ENCODE measurements at regions not wholly inside any gene's neighbourhood (a gene's known extent, or its start where the extent isn't known, plus 50 kb on each side); places are given as distances from the start of the nearest gene placed in this dataset.

- Histone ChIP-seq H3K27ac (no peak overlapping the region), H3K27me3 (no peaks in the 10 kb centered on the region), H3K4me1 (no peaks in the 10 kb centered on the region), H3K9me3 (no peaks in the 10 kb centered on the region), H3K4me3 (no peak overlapping the region), H3K36me3 (no peaks in the 10 kb centered on the region)
- intact Hi-C loops (cut with DNase I; ENCODE audit: low total_unique reads) = no loop called here
- DNase-seq = no peak
- no peak for TF ChIP-seq POLR2A (IDR thresholded peaks at IDR 0.05)
- TF ChIP-seq, protein P1, sequence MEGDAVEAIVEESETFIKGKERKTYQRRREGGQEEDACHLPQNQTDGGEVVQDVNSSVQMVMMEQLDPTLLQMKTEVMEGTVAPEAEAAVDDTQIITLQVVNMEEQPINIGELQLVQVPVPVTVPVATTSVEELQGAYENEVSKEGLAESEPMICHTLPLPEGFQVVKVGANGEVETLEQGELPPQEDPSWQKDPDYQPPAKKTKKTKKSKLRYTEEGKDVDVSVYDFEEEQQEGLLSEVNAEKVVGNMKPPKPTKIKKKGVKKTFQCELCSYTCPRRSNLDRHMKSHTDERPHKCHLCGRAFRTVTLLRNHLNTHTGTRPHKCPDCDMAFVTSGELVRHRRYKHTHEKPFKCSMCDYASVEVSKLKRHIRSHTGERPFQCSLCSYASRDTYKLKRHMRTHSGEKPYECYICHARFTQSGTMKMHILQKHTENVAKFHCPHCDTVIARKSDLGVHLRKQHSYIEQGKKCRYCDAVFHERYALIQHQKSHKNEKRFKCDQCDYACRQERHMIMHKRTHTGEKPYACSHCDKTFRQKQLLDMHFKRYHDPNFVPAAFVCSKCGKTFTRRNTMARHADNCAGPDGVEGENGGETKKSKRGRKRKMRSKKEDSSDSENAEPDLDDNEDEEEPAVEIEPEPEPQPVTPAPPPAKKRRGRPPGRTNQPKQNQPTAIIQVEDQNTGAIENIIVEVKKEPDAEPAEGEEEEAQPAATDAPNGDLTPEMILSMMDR (IDR thresholded peaks at IDR 0.05) = no peak
Observed at GRCh38 chr7:153286763-153287162, 527.2 kb downstream of the ACTR3B start.

DNA sequence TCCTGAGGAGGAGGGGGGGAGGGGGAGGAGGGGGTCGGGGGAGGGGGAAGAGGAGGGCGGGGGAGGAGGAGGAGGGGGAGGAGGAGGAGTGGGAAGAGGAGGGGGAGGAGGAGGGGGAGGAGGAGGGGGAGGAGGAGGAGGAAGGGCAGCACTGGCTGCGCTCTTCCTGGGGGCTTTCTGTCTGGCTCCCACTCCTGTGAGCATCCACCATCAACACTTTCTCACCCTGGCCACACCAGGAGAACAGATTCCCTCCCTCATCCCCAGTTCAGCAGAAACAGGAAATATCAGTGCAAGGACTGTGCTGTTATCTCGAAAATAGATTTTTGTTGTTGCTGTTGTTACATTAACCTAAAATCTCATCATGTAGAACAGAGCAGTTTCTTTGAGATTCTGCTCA lies 530.5 kb downstream of the ACTR3B start:
- no peaks in the 10 kb centered on the region for H3K36me3 ChIP-seq
- no peaks in the 10 kb centered on the region for H3K4me1 ChIP-seq
- no peak overlapping the region for H3K27ac ChIP-seq
- no peak overlapping the region for H3K4me3 ChIP-seq
- intact Hi-C loops (cut with DNase I; ENCODE audit: low total_unique reads) = no loop called here
- no peak for DNase-seq
- H3K27me3 ChIP-seq = no peaks in the 10 kb centered on the region
- no peak for TF ChIP-seq POLR2A (IDR thresholded peaks at IDR 0.05)
- TF ChIP-seq, protein P1 (IDR thresholded peaks at IDR 0.05) = no peak
- H3K9me3 ChIP-seq = no peaks in the 10 kb centered on the region

GRCh38 chr7:153297141-153297540 lies 537.6 kb downstream of the ACTR3B start:
- no peaks in the 10 kb centered on the region for H3K4me1 ChIP-seq
- no peak for DNase-seq
- H3K27me3 ChIP-seq = no peaks in the 10 kb centered on the region
- no peaks in the 10 kb centered on the region for H3K9me3 ChIP-seq
- H3K36me3 ChIP-seq = no peaks in the 10 kb centered on the region
- intact Hi-C loops (cut with DNase I; ENCODE audit: low total_unique reads) = no loop called here
- no peak overlapping the region for H3K27ac ChIP-seq
- no peak overlapping the region for H3K4me3 ChIP-seq
- no peak for TF ChIP-seq POLR2A (IDR thresholded peaks at IDR 0.05)
- TF ChIP-seq, protein P1 (IDR thresholded peaks at IDR 0.05) = no peak

- Histone ChIP-seq H3K27me3 (no peaks in the 10 kb centered on the region), H3K4me3 (no peak overlapping the region), H3K36me3 (no peaks in the 10 kb centered on the region), H3K9me3 (no peaks in the 10 kb centered on the region), H3K4me1 (no peaks in the 10 kb centered on the region), H3K27ac (no peak overlapping the region)
- TF ChIP-seq, protein P1 (IDR thresholded peaks at IDR 0.05) = no peak
- TF ChIP-seq POLR2A (IDR thresholded peaks at IDR 0.05) = no peak
- intact Hi-C loops (cut with DNase I; ENCODE audit: low total_unique reads) = no loop called here
- DNase-seq = no peak
Observed at GRCh38 chr7:153301936-153302335, 542.4 kb downstream of the ACTR3B start.

- H3K36me3 ChIP-seq = no peaks in the 10 kb centered on the region
- TF ChIP-seq, protein P1 (IDR thresholded peaks at IDR 0.05) = no peak
- TF ChIP-seq POLR2A (IDR thresholded peaks at IDR 0.05) = no peak
- intact Hi-C loops (cut with DNase I; ENCODE audit: low total_unique reads) = no loop called here
Observed at GRCh38 chr7:153320005-153320404, 560.5 kb downstream of the ACTR3B start.

More at GRCh38 chr7:153320005-153320404, 560.5 kb downstream of the ACTR3B start:
- Histone ChIP-seq H3K4me1 (no peaks in the 10 kb centered on the region), H3K9me3 (no peaks in the 10 kb centered on the region), H3K27ac (peak overlapping the region; percentile 81 to 83), H3K27me3 (no peaks in the 10 kb centered on the region), H3K4me3 (no peak overlapping the region)
- peak in 1 of 2 donors; percentile 24 for DNase-seq
